HG03097 (cell line): ENCODE measurements at regions not wholly inside any gene's neighbourhood (a gene's known extent, or its start where the extent isn't known, plus 50 kb on each side); places are given as distances from the start of the nearest gene placed in this dataset.
"Not testable (repeated sequence)": the region's sequence is repeated elsewhere in the genome, so short reads cannot be mapped to it uniquely, and the experiment has no call there.

Experiments used
- ATAC-seq: cut with Tn5 transposase; IDR thresholded peaks from one replicate; pipeline ENCODE4 v1.9.1; 2021; ENCODE audit not compliant: unreplicated experiment, low FRiP score

- ATAC-seq = no peak
Observed at GRCh38 chr13:70222926-70223325, 114.7 kb upstream of the KLHL1 start.

- ATAC-seq = no peak
Observed at GRCh38 chr13:70218618-70219017, 110.4 kb upstream of the KLHL1 start.

GRCh38 chr13:70208968-70209367 is 100.7 kb upstream of the KLHL1 start:
- not testable (repeated sequence) for ATAC-seq

GRCh38 chr13:70206671-70207070 is 98.4 kb upstream of the KLHL1 start:
- no peak for ATAC-seq

GRCh38 chr13:70203661-70204229 is 95.5 kb upstream of the KLHL1 start:
- ATAC-seq = no peak

GRCh38 chr13:70191034-70191433 is 82.8 kb upstream of the KLHL1 start:
- ATAC-seq = no peak

- ATAC-seq = no peak
Observed at GRCh38 chr13:70189981-70190380, 81.7 kb upstream of the KLHL1 start.

GRCh38 chr13:70188567-70188966 is 80.3 kb upstream of the KLHL1 start:
- no peak for ATAC-seq

- no peak for ATAC-seq
Observed at GRCh38 chr13:70183041-70183440, 74.8 kb upstream of the KLHL1 start.
